Testis (tissue), 2 donors: ENCODE measurements at regions not wholly inside any gene's neighbourhood (a gene's known extent, or its start where the extent isn't known, plus 50 kb on each side); places are given as distances from the start of the nearest gene placed in this dataset.

ENCODE experiments used
- CTCF ChIP-seq, 3 experiments: fragments of 450-650 bp in 2 of 3; fragments of 200-600 bp in 1 of 3; sonication (generic) in 1 of 3; IDR thresholded peaks; one replicate each; pipeline ENCODE4 v1.5.1; 2016 to 2019; ENCODE audit warnings: antibody characterized with exemption in 3 of 3, mild to moderate bottlenecking in 2 of 3, moderate library complexity in 1 of 3
- POLR2A ChIP-seq: fragments of 450-650 bp; IDR thresholded peaks from one replicate; pipeline ENCODE4 v1.6.1; 2017; ENCODE audit warnings: antibody characterized with exemption, mild to moderate bottlenecking, moderate library complexity

- no peak for TF ChIP-seq CTCF (IDR thresholded peaks at IDR 0.05)
- no peak for TF ChIP-seq POLR2A
These were observed 452.4 kb downstream of the KLF12 start for GRCh38 chr13:73681779-73682178.
